ENCODE measurements at regions not wholly inside any gene's neighbourhood (a gene's known extent, or its start where the extent isn't known, plus 50 kb on each side); places are given as distances from the start of the nearest gene placed in this dataset.

DNA sequence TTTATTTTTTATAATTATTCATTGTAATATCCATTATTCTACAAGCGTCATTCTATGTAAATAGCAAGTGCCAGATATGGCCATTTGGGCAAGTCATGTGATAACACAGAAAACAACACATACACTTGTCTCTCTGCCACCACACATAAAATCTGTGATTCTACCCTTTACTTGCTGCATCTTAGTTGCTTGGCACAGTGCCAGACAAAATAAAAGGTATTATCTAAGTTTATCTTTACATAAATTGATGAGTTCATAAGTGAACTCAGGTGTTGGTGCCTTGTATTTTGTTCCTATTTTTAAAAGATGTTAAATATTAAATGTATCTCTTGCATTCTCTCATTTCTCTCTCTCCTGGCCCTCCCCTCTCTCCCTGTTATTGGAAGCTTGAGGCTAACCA, 1458.7 kb downstream of the CDH11 start:
- no peak for DNase-seq
- Histone ChIP-seq H3K27ac (no peak overlapping the region), H3K27me3 (no peaks in the 10 kb centered on the region), H3K36me3 (no peaks in the 10 kb centered on the region), H3K4me1 (no peaks in the 10 kb centered on the region), H3K4me3 (no peak overlapping the region), H3K9me3 (no peaks in the 10 kb centered on the region)
- intact Hi-C loops (cut with DNase I): no loop called here
- no peak for ATAC-seq
- TF ChIP-seq POLR2A (IDR thresholded peaks at IDR 0.05): no peak
- TF ChIP-seq, protein P1, sequence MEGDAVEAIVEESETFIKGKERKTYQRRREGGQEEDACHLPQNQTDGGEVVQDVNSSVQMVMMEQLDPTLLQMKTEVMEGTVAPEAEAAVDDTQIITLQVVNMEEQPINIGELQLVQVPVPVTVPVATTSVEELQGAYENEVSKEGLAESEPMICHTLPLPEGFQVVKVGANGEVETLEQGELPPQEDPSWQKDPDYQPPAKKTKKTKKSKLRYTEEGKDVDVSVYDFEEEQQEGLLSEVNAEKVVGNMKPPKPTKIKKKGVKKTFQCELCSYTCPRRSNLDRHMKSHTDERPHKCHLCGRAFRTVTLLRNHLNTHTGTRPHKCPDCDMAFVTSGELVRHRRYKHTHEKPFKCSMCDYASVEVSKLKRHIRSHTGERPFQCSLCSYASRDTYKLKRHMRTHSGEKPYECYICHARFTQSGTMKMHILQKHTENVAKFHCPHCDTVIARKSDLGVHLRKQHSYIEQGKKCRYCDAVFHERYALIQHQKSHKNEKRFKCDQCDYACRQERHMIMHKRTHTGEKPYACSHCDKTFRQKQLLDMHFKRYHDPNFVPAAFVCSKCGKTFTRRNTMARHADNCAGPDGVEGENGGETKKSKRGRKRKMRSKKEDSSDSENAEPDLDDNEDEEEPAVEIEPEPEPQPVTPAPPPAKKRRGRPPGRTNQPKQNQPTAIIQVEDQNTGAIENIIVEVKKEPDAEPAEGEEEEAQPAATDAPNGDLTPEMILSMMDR (IDR thresholded peaks at IDR 0.05): no peak
- WGBS, 4 donors: 81 to 97% (median 83%) methylated on average over 1 of the region's 1 CpG

DNA sequence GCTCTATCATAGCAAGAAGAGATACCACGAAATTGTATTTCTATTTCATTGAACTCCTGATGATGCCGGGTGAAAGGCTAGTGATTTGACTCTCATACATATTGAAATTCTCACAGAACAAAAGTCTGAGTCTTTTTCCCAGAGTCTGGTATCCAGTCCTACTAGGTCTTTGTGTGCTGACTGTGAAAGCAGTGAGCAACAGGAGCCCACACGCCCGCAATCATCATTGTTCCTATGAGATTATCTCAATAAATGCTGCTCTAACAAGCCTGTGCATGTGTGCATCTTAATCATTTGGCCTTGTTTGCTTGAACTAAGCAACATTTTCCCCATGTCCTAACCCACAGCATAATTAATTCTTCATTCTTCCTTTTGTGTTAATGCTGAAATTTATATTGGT, 1466.0 kb downstream of the CDH11 start:
- Histone ChIP-seq H3K4me1 (no peaks in the 10 kb centered on the region), H3K27me3 (no peaks in the 10 kb centered on the region), H3K36me3 (no peaks in the 10 kb centered on the region), H3K4me3 (no peak overlapping the region), H3K9me3 (no peaks in the 10 kb centered on the region), H3K27ac (no peak overlapping the region)
- DNase-seq: no peak
- TF ChIP-seq POLR2A (IDR thresholded peaks at IDR 0.05): no peak
- TF ChIP-seq, protein P1 (IDR thresholded peaks at IDR 0.05): no peak
- no peak for ATAC-seq
- WGBS, 4 donors: 77 to 88% (median 84%) methylated on average over 4 of the region's 4 CpGs
- intact Hi-C loops (cut with DNase I): no loop called here

DNA sequence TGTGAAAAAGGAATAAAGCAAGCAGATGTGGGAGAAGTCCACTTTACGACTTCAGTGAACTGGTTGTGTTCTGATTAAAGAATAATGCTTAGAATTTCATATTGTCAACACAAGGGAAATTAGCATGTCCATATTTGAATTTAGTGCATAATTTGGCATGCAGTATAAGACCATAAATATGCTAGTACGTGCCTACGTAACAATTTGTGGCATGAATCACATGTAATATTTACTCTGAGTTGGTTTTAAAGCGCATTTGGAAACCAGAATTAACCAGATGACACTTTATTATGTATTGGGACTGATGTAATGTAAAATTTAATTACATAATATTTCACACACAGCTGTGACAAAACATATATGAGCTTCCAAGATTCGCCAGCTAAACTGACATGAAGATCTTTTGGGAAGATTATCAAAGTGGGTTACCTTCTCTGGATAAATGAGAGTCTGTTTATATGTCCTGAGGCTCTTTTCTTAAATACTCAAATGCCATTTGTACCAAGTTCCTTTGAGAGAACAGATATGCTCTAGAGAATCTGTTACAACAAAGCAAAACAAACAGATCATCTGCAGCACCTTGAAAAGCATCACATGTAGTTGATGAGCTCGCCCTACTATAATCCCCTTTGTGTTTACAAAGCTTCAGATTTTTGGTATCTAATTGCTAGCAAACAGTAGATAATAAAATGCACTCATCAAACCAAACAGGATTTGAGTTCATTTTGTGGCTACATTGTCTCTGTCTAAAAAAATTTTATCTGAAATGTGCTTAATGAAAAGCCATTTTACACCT, 1468.6 kb downstream of the CDH11 start:
- H3K27ac ChIP-seq: no peak overlapping the region
- no peaks in the 10 kb centered on the region for H3K27me3 ChIP-seq
- H3K4me3 ChIP-seq: no peak overlapping the region
- ATAC-seq (no peak), DNase-seq (no peak)
- H3K36me3 ChIP-seq: no peaks in the 10 kb centered on the region
- TF ChIP-seq POLR2A (IDR thresholded peaks at IDR 0.05): no peak
- TF ChIP-seq, protein P1 (IDR thresholded peaks at IDR 0.05): no peak
- no peaks in the 10 kb centered on the region for H3K4me1 ChIP-seq
- 74 to 79% (median 78%) methylated on average over 6 of the region's 6 CpGs for WGBS, 4 donors
- intact Hi-C loops (cut with DNase I): no loop called here
- H3K9me3 ChIP-seq: no peaks in the 10 kb centered on the region

DNA sequence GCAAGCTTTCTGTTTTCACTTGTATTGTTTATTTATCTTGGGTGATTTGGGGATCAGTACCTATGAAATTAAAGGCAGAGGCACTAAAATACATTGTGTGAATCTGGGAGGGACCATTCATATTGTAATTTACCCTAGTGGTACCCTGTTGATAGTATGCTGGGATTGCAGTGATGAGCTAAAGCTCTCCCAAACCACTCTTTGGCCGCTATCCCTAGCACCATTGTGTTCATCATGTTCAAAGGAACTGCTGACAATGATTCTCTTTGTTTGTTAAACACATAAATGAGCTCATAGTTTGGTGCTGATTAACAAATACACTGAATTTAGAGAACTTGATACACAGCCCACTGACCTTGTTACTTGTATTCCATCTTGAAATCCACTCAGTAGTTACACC, 1469.8 kb downstream of the CDH11 start:
- no peak for ATAC-seq
- WGBS, 4 donors: 63 to 100% (median 81%) methylated on average over 1 of the region's 1 CpG
- no peak overlapping the region for H3K4me3 ChIP-seq
- no peak overlapping the region for H3K27ac ChIP-seq
- no peaks in the 10 kb centered on the region for H3K36me3 ChIP-seq
- TF ChIP-seq, protein P1 (IDR thresholded peaks at IDR 0.05): no peak
- no peak for TF ChIP-seq POLR2A (IDR thresholded peaks at IDR 0.05)
- DNase-seq: no peak
- intact Hi-C loops (cut with DNase I): no loop called here
- no peaks in the 10 kb centered on the region for H3K4me1 ChIP-seq
- no peaks in the 10 kb centered on the region for H3K9me3 ChIP-seq
- H3K27me3 ChIP-seq: no peaks in the 10 kb centered on the region
